ENCODE measurements at regions not wholly inside any gene's neighbourhood (a gene's known extent, or its start where the extent isn't known, plus 50 kb on each side); places are given as distances from the start of the nearest gene placed in this dataset.

GRCh38 chr13:106102786-106103185 lies 432.7 kb downstream of the EFNB2 start:
- TF ChIP-seq POLR2AphosphoS5 (IDR thresholded peaks at IDR 0.05) (no peak), CTCF (IDR thresholded peaks at IDR 0.05) (no peak)

Data from esophagus muscularis mucosa (tissue), 3 donors.